OCI-LY7 (cell line): ENCODE measurements at regions not wholly inside any gene's neighbourhood (a gene's known extent, or its start where the extent isn't known, plus 50 kb on each side); places are given as distances from the start of the nearest gene placed in this dataset.

Source experiments
- BruUV-seq: library from RNA; stranded (reverse); fragments of 400-500 nt; replicated peaks from 2 replicates; lab custom pipeline; 2021; lab: Mats Ljungman, UMichigan
- CTCF ChIA-PET: fragments of 300-600 bp; sonication (Branson Sonifier 250); formaldehyde crosslinking; loops from one replicate; lab custom pipeline; 2022; ENCODE audit warnings: antibody characterized with exemption; ENCODE audit not compliant: unreplicated experiment; lab: Charles Lee
- POLR2A ChIA-PET: fragments of 300-600 bp; sonication (Branson Sonifier 250); formaldehyde crosslinking; loops from one replicate; lab custom pipeline; 2022; ENCODE audit warnings: antibody characterized with exemption; lab: Charles Lee
- DNase-seq: peaks from one replicate; pipeline ENCODE4 v3.0.0-alpha.2; 2015; ENCODE audit warnings: low spot score
- H2AFZ ChIP-seq: fragments of 200-600 bp; sonication (generic), shearing (Covaris generic); 2 replicates; pipeline ENCODE4 v1.6.1; 2014; ENCODE audit warnings: mild to moderate bottlenecking, antibody characterized with exemption, low read length, moderate library complexity
- H3K27ac ChIP-seq: fragments of 200-600 bp; sonication (generic); 2 replicates; pipeline ENCODE4 v1.5.1; 2014; ENCODE audit warnings: mixed run types, low read depth, mild to moderate bottlenecking, moderate library complexity, low read length, inconsistent platforms; ENCODE audit not compliant: poor library complexity, severe bottlenecking
- H3K36me3 ChIP-seq: fragments of 200-600 bp; sonication (generic); 2 replicates; pipeline ENCODE4 v1.6.1; 2014; ENCODE audit warnings: mild to moderate bottlenecking, antibody characterized with exemption, low read length, moderate library complexity, mixed read lengths; ENCODE audit not compliant: insufficient read depth
- H3K4me1 ChIP-seq: fragments of 200-600 bp; sonication (generic); 2 replicates; pipeline ENCODE4 v1.5.1; 2014; ENCODE audit warnings: mild to moderate bottlenecking, low read length; ENCODE audit not compliant: insufficient read depth, poor library complexity, severe bottlenecking
- H3K4me2 ChIP-seq: fragments of 200-600 bp; sonication (generic); 2 replicates; pipeline ENCODE4 v1.6.1; 2014; ENCODE audit warnings: mild to moderate bottlenecking, low read length
- H3K4me3 ChIP-seq: fragments of 200-600 bp; sonication (generic); 2 replicates; pipeline ENCODE4 v1.5.1; 2014; ENCODE audit warnings: mild to moderate bottlenecking, low read depth, low read length; ENCODE audit not compliant: poor library complexity, severe bottlenecking
- H3K79me2 ChIP-seq: fragments of 200-600 bp; sonication (generic); 2 replicates; pipeline ENCODE4 v1.6.1; 2016; ENCODE audit warnings: low read depth, mild to moderate bottlenecking, low read length, moderate library complexity, mixed read lengths; ENCODE audit not compliant: insufficient read depth
- H3K9me2 ChIP-seq: fragments of 200-600 bp; sonication (generic); 2 replicates; pipeline ENCODE4 v1.6.1; 2016; ENCODE audit warnings: mild to moderate bottlenecking, low read length, mixed read lengths; ENCODE audit not compliant: insufficient read depth
- H3K9me3 ChIP-seq: fragments of 200-600 bp; sonication (generic); 2 replicates; pipeline ENCODE4 v1.6.1; 2014; ENCODE audit warnings: mild to moderate bottlenecking, mixed run types, low read length, mixed read lengths
- H4K20me1 ChIP-seq: fragments of 200-600 bp; sonication (generic); 2 replicates; pipeline ENCODE4 v1.6.1; 2014; ENCODE audit warnings: mild to moderate bottlenecking, antibody characterized with exemption, low read length, moderate library complexity, mixed read lengths; ENCODE audit not compliant: insufficient read depth
- CTCF ChIP-seq: fragments of 200-600 bp; sonication (generic); conservative IDR thresholded peaks from 2 replicates; pipeline ENCODE4 v1.5.1; 2014; ENCODE audit warnings: mild to moderate bottlenecking, antibody characterized with exemption, low read length, moderate library complexity, mixed read lengths
- EZH2phosphoT487 ChIP-seq: fragments of 200-600 bp; sonication (generic); IDR thresholded peaks from 2 replicates; pipeline ENCODE4 v1.6.1; 2018; ENCODE audit warnings: low read depth, borderline replicate concordance, mild to moderate bottlenecking, mixed run types, antibody characterized with exemption, low read length, moderate library complexity, mixed read lengths
- intact Hi-C: fragments of 100-400 bp; cut with micrococcal nuclease; formaldehyde crosslinking; loops from one replicate; pipeline ENCODE4 v1.10.0; 2022; ENCODE audit not compliant: unreplicated experiment

- no peak overlapping the region for H2AFZ ChIP-seq
- ChIA-PET CTCF (no interaction called here), POLR2A (interaction anchor here (0.6 kb wide), 1 partner anchor 10 kb away, joined by 3 read pairs; no protein-coding TSS in a partner anchor)
- no TSS peak for BruUV-seq
- no peak for TF ChIP-seq EZH2phosphoT487
- no peak for TF ChIP-seq CTCF
- intact Hi-C loops: no loop called here
- H3K4me3 ChIP-seq: no peak overlapping the region
- no peak overlapping the region for H3K4me2 ChIP-seq
- no peaks in the 10 kb centered on the region for H3K36me3 ChIP-seq
- DNase-seq: no peak
- no peaks in the 10 kb centered on the region for H3K9me2 ChIP-seq
- H3K4me1 ChIP-seq: peaks cover 10% of the 10 kb centered on the region
- H4K20me1 ChIP-seq: no peaks in the 10 kb centered on the region
- no peaks in the 10 kb centered on the region for H3K79me2 ChIP-seq
- H3K9me3 ChIP-seq: no peaks in the 10 kb centered on the region
- no peak overlapping the region for H3K27ac ChIP-seq
These were observed 107.4 kb upstream of the SLC6A6 start for GRCh38 chr3:14295037-14295436.

GRCh38 chr3:14295801-14296200, 106.6 kb upstream of the SLC6A6 start:
- Histone ChIP-seq H3K79me2 (no peaks in the 10 kb centered on the region), H3K4me2 (no peak overlapping the region), H3K9me2 (no peaks in the 10 kb centered on the region), H3K27ac (no peak overlapping the region), H3K4me3 (no peak overlapping the region), H2AFZ (no peak overlapping the region), H3K36me3 (no peaks in the 10 kb centered on the region), H3K4me1 (peaks cover 11% of the 10 kb centered on the region), H3K9me3 (no peaks in the 10 kb centered on the region), H4K20me1 (no peaks in the 10 kb centered on the region)
- ChIA-PET POLR2A (no interaction called here), CTCF (interaction anchor here (0.6 kb wide), 1 partner anchor 356 kb away, joined by 3 read pairs; the partner anchor contains the start of gene CCDC174)
- BruUV-seq: no TSS peak
- intact Hi-C loops: no loop called here
- TF ChIP-seq EZH2phosphoT487: no peak
- no peak for TF ChIP-seq CTCF
- DNase-seq: no peak

- Histone ChIP-seq H3K9me3 (no peaks in the 10 kb centered on the region), H3K4me3 (no peak overlapping the region), H3K9me2 (no peaks in the 10 kb centered on the region), H4K20me1 (no peaks in the 10 kb centered on the region), H2AFZ (no peak overlapping the region), H3K27ac (no peak overlapping the region), H3K79me2 (no peaks in the 10 kb centered on the region), H3K36me3 (no peaks in the 10 kb centered on the region), H3K4me2 (no peak overlapping the region), H3K4me1 (peaks cover 11% of the 10 kb centered on the region)
- ChIA-PET CTCF (no interaction called here), POLR2A (no interaction called here)
- TF ChIP-seq CTCF: no peak
- no peak for TF ChIP-seq EZH2phosphoT487
- intact Hi-C loops: no loop called here
- no peak for DNase-seq
- no TSS peak for BruUV-seq
These were observed 105.1 kb upstream of the SLC6A6 start for GRCh38 chr3:14297305-14297704.
